CD4-positive, CD25-positive, alpha-beta regulatory T cell (primary cell): ENCODE measurements at regions not wholly inside any gene's neighbourhood (a gene's known extent, or its start where the extent isn't known, plus 50 kb on each side); places are given as distances from the start of the nearest gene placed in this dataset.
A peak's percentile ranks its signal among the peaks of the same experiment; 100 is the strongest.

Experiments used
- ATAC-seq, 2 donors: fragments of 150-1000 bp; cut with Tn5 transposase; one replicate each; pipeline ENCODE4 v1.10.0; 2021; ENCODE audit warnings: low read depth in 2 of 2, moderate number of reproducible peaks in 2 of 2, moderate library complexity in 1 of 2
- DNase-seq, 3 donors: peaks; one replicate each; pipeline versions ENCODE4 v3.0.0 to v3.0.0-alpha.2; 2012 to 2022; ENCODE audit warnings: mixed read lengths in 1 of 3
- H3K27ac ChIP-seq: one replicate; pipeline ENCODE4 v1.7.0; 2013; ENCODE audit warnings: mild to moderate bottlenecking, low read length; ENCODE audit not compliant: insufficient read depth, poor library complexity, severe bottlenecking
- H3K27me3 ChIP-seq: one replicate; pipeline ENCODE4 v1.7.0; 2013; ENCODE audit warnings: low read length; ENCODE audit not compliant: control insufficient read depth, insufficient read depth
- H3K36me3 ChIP-seq: one replicate; pipeline ENCODE4 v1.7.0; 2013; ENCODE audit warnings: mild to moderate bottlenecking, low read length, moderate library complexity; ENCODE audit not compliant: control insufficient read depth, insufficient read depth
- H3K4me1 ChIP-seq: 2 replicates; pipeline ENCODE4 v1.7.0; 2013; ENCODE audit warnings: mild to moderate bottlenecking, low read length; ENCODE audit not compliant: insufficient read depth, control insufficient read depth, poor library complexity, severe bottlenecking
- H3K4me3 ChIP-seq: one replicate; pipeline ENCODE4 v1.7.0; 2013; ENCODE audit warnings: low read depth, mild to moderate bottlenecking, low read length, moderate library complexity
- H3K9me3 ChIP-seq, 2 experiments: 1 replicate in 1 of 2; 2 replicates in 1 of 2; pipeline ENCODE4 v1.7.0; 2013; ENCODE audit warnings: low read length in 2 of 2, mild to moderate bottlenecking in 1 of 2, moderate library complexity in 1 of 2; ENCODE audit not compliant: control insufficient read depth in 2 of 2
- H3K27ac Mint-ChIP-seq, 3 donors: one replicate each; pipeline ENCODE4 v1.8.0; 2020 to 2022; ENCODE audit warnings: mild to moderate bottlenecking in 3 of 3, mixed read lengths in 3 of 3, moderate library complexity in 2 of 3
- H3K27me3 Mint-ChIP-seq: one replicate; pipeline ENCODE4 v1.8.0; 2022; ENCODE audit warnings: mild to moderate bottlenecking, mixed read lengths
- H3K36me3 Mint-ChIP-seq: one replicate; pipeline ENCODE4 v1.8.0; 2020; ENCODE audit warnings: mixed read lengths
- H3K4me1 Mint-ChIP-seq, 4 donors: one replicate each; pipeline ENCODE4 v1.8.0; 2020 to 2022; ENCODE audit warnings: mixed read lengths in 4 of 4, mild to moderate bottlenecking in 1 of 4
- H3K4me3 Mint-ChIP-seq, 4 donors: one replicate each; pipeline ENCODE4 v1.8.0; 2020 to 2022; ENCODE audit warnings: mild to moderate bottlenecking in 4 of 4, mixed read lengths in 4 of 4, moderate library complexity in 3 of 4
- H3K9me3 Mint-ChIP-seq, 7 donors: one replicate each; pipeline ENCODE4 v1.8.0; 2020 to 2022; ENCODE audit warnings: mixed read lengths in 7 of 7, mild to moderate bottlenecking in 3 of 7, moderate library complexity in 2 of 7

DNA sequence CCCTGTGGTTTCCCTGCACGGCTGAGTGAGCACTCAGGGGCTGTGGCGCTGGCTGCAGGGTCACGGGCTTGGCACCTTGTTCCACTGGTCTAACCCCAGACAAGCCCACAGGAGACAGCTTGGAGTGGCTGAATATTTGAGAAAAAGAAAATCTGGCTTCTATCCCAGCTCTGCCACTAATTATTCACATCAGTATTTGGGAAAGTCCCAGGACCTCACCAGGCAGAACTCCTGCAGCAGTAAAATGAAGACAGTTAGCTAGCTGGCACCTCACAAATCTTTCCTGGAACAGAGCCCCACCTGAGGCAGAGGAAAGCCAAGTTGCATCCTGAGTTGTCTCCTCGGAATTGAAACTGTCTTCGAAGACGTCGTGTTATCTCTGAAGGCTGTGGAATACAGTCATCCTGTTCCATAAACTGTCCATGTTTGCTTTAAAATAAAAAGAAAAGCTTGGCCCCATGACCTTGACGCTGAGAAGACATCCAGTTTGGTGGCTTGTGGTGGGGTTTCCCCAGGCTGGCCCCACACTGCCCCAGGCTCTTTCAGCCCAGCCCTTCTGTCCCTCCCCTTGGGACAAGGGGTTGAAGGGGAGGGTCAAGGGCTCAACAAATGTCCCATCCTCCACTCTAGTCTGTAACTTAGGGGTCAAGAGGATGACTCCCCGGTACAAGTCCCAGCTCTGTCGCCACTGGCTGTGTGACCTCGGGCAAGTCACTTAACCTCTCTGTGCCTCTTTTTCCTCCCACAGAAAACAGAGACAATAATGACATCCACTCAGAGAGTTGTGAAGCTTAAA lies 93.8 kb upstream of the TMPRSS2 start:
- H3K4me1 ChIP-seq: no peaks in the 10 kb centered on the region
- H3K27me3 Mint-ChIP-seq: peaks cover 12% of the 10 kb centered on the region
- H3K36me3 ChIP-seq: no peaks in the 10 kb centered on the region
- no peak overlapping the region for H3K27ac Mint-ChIP-seq
- H3K9me3 Mint-ChIP-seq: peaks cover 0 to 1% (median 0%) of the 10 kb centered on the region in 7 donors
- H3K36me3 Mint-ChIP-seq: no peaks in the 10 kb centered on the region
- DNase-seq (no peak), ATAC-seq (no peak)
- peak overlapping the region in 1 of 4 donors; percentile 31 for H3K4me3 Mint-ChIP-seq
- H3K9me3 ChIP-seq: no peaks in the 10 kb centered on the region
- no peaks in the 10 kb centered on the region for H3K27me3 ChIP-seq
- H3K4me3 ChIP-seq: no peak overlapping the region
- H3K4me1 Mint-ChIP-seq: no peaks in the 10 kb centered on the region
- H3K27ac ChIP-seq: no peak overlapping the region

DNA sequence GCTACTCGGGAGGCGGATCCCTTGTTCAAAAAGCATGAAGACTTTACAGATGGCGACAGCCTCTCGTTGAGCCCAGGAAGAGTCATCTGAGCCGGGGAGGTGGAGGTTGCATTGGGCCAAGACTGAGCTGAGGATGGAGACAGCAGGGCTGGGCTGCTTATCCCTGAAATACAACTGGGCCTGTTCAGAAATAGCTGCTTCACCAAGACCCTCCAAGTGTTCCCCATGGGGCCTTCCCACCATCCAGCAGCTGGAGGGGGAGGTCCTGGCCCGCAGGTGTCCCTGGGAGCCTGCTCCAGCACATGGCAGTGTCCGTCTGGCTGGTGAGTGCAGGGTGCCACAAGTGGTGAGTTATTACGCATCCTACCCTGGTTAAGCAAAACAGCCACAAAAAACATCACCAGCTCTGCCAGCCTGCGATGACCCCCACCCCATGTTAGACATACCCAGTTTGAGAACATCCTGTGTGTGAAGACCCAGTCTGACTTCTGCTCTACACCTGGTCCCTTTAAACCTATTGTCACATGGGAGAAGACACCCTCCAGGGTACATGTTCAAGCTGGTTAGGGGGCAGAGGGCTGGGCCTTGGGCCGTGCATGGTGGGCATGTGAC lies 93.1 kb upstream of the TMPRSS2 start:
- no peaks in the 10 kb centered on the region for H3K27me3 ChIP-seq
- H3K9me3 Mint-ChIP-seq: peaks cover 0 to 1% (median 0%) of the 10 kb centered on the region in 7 donors
- no peak overlapping the region for H3K27ac Mint-ChIP-seq
- no peaks in the 10 kb centered on the region for H3K4me1 Mint-ChIP-seq
- H3K4me3 ChIP-seq: no peak overlapping the region
- no peaks in the 10 kb centered on the region for H3K36me3 Mint-ChIP-seq
- DNase-seq (no peak), ATAC-seq (no peak)
- H3K4me3 Mint-ChIP-seq: no peak overlapping the region
- H3K27me3 Mint-ChIP-seq: peaks cover 12% of the 10 kb centered on the region
- H3K9me3 ChIP-seq: no peaks in the 10 kb centered on the region
- H3K36me3 ChIP-seq: no peaks in the 10 kb centered on the region
- H3K27ac ChIP-seq: no peak overlapping the region
- H3K4me1 ChIP-seq: no peaks in the 10 kb centered on the region

DNA sequence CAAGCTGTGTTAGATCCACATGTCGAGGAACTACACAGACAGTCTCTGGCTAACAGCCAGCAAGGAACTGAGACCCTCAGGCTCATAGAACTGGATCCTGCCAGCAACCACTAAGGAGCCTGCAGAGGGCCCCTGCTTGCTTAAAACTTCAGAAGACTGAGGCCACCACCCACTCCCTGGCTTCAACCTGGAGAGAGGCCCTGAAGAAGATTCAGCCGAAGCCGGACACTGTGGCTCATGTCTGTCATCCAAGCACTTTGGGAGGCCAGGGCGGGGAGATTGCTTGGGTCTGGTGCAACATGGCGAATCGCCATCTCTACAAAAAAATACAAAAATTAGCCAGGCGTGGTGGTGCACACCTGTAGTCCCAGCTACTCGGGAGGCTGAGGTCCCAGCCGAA lies 92.6 kb upstream of the TMPRSS2 start:
- no peak overlapping the region for H3K27ac ChIP-seq
- H3K36me3 ChIP-seq: no peaks in the 10 kb centered on the region
- Mint-ChIP-seq H3K9me3 (peaks cover 0 to 1% (median 0%) of the 10 kb centered on the region in 7 donors), H3K36me3 (no peaks in the 10 kb centered on the region), H3K27me3 (peaks cover 12% of the 10 kb centered on the region), H3K4me3 (peak overlapping the region in 1 of 4 donors; percentile 34), H3K27ac (no peak overlapping the region), H3K4me1 (no peaks in the 10 kb centered on the region)
- ATAC-seq (no peak), DNase-seq (no peak)
- no peaks in the 10 kb centered on the region for H3K4me1 ChIP-seq
- H3K27me3 ChIP-seq: no peaks in the 10 kb centered on the region
- no peak overlapping the region for H3K4me3 ChIP-seq
- no peaks in the 10 kb centered on the region for H3K9me3 ChIP-seq

DNA sequence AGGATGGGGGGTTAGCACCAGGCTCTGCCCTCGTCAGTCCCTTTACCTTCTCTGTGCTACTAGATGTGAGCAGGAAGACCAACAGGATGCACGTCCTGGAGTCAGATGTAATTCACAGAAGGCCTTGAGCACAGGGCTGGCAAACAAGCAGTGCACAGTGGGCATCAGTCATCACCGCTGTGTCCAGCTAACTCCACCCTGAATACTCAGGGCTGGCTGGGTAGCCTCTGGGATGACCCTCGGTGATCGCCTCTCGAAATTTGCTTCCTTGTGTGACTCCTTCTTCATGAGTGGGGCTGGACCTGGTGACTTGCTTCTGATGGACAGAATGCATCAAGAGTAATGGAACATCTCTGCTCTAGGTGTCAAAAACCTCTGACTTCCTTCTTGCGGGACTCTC lies 92.2 kb upstream of the TMPRSS2 start:
- no peaks in the 10 kb centered on the region for H3K27me3 ChIP-seq
- H3K36me3 ChIP-seq: no peaks in the 10 kb centered on the region
- H3K27ac Mint-ChIP-seq: no peak overlapping the region
- no peaks in the 10 kb centered on the region for H3K9me3 ChIP-seq
- peaks cover 12% of the 10 kb centered on the region for H3K27me3 Mint-ChIP-seq
- ATAC-seq (no peak), DNase-seq (no peak)
- no peak overlapping the region for H3K27ac ChIP-seq
- no peaks in the 10 kb centered on the region for H3K4me1 Mint-ChIP-seq
- H3K4me1 ChIP-seq: no peaks in the 10 kb centered on the region
- H3K4me3 Mint-ChIP-seq: no peak overlapping the region
- H3K36me3 Mint-ChIP-seq: no peaks in the 10 kb centered on the region
- peaks cover 0 to 1% (median 0%) of the 10 kb centered on the region in 7 donors for H3K9me3 Mint-ChIP-seq
- no peak overlapping the region for H3K4me3 ChIP-seq

DNA sequence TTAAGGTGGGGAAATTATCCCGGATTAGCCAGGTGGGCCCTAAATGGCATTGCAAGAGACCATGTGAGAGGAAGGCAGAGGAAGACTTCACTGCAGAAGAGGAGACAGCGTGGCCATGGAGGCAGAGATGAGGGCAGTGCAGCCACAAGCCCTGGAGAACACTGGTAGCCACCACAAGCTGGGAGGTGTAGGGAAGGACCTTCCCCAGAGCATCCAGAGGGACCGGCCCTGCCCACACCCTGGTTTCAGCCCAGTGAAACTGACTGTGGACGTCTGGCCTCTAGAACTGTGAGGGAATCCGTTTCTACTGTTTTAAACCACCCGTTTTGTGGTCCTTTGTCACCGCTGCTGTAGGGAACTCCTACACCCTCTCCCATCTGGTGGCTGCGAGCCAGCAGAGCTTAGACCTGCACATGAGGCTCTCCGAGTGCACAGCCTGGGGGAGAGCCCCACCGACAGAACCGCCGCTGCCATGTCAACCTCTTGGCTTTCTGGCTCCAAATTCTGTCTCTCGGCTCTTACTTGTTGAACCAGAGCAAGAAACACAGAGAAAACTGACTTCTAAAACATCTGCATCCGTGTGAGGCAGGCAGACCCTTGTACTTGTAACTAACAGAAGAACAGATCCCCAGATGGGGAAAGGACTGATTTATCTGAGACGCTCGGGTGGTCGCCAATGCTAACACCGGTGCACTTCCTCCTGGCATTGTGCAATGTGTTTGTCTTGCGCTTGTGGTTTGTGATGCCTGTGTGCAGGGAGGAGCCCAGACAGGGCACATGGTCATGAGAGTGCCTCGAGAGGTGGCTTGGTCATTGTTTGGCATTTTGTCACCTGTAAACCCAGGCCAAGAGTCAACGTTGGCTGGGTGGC lies 90.8 kb upstream of the TMPRSS2 start:
- H3K36me3 Mint-ChIP-seq: no peaks in the 10 kb centered on the region
- H3K27ac Mint-ChIP-seq: no peak overlapping the region
- peaks cover 19% of the 10 kb centered on the region for H3K27me3 Mint-ChIP-seq

DNA sequence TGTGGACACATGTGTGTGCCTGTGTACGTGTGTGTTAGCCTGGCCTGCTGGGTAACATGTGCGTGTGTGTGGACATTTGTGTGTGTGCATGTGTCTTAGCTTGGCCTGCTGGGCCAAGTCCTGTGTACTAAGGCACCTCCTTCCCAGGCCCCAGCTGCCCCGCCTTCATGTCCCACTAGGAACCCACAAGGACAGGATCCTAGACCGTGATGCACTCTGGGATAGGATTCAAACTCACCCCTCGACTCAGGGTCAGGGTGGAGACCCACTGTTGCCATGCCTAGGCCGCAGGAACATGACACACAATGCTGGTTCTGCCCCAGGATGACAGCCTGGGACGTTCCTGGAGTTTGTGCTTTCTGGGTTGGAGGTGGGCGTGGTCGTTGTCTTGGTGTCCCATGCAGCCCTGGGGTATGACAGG lies 89.9 kb upstream of the TMPRSS2 start:
- Mint-ChIP-seq H3K27ac (no peak overlapping the region), H3K9me3 (no peaks in the 10 kb centered on the region)
- H3K27ac ChIP-seq: no peak overlapping the region

More for the DNA sequence above, 90.8 kb upstream of the TMPRSS2 start:
- no peaks in the 10 kb centered on the region for H3K9me3 ChIP-seq
- no peaks in the 10 kb centered on the region for H3K4me1 ChIP-seq
- H3K4me3 ChIP-seq: no peak overlapping the region
- Mint-ChIP-seq H3K4me1 (no peaks in the 10 kb centered on the region), H3K9me3 (no peaks in the 10 kb centered on the region), H3K4me3 (no peak overlapping the region)
- H3K27me3 ChIP-seq: no peaks in the 10 kb centered on the region
- DNase-seq: no peak
- no peak overlapping the region for H3K27ac ChIP-seq
- no peaks in the 10 kb centered on the region for H3K36me3 ChIP-seq
- ATAC-seq: no peak

DNA sequence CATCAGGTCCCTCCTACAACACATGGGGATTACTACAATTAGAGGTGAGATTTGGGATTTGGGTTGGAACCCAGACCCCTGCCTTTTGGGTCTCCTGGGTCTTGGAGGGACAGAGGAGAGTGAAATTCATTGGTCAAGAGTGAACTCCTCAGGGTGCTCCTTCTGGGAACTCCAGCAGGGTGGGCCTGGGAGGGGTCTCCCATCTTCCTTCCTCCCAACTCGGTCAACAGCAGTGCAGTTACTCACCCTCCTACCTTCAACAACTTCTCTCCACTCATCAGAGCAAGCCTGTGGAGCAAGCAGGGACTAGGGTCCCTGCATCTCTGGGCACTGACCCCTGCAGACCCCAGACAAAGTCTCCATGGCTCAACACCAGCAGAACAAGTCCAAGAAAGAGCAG lies 89.3 kb upstream of the TMPRSS2 start:
- no peaks in the 10 kb centered on the region for H3K9me3 ChIP-seq
- H3K4me3 ChIP-seq: no peak overlapping the region
- Mint-ChIP-seq H3K4me3 (no peak overlapping the region), H3K4me1 (no peaks in the 10 kb centered on the region), H3K27ac (no peak overlapping the region), H3K36me3 (no peaks in the 10 kb centered on the region), H3K27me3 (peaks cover 16% of the 10 kb centered on the region), H3K9me3 (no peaks in the 10 kb centered on the region)
- no peaks in the 10 kb centered on the region for H3K27me3 ChIP-seq
- H3K4me1 ChIP-seq: no peaks in the 10 kb centered on the region
- H3K27ac ChIP-seq: no peak overlapping the region
- ATAC-seq (no peak), DNase-seq (no peak)
- no peaks in the 10 kb centered on the region for H3K36me3 ChIP-seq

More for the DNA sequence above, 89.9 kb upstream of the TMPRSS2 start:
- no peak overlapping the region for H3K4me3 Mint-ChIP-seq
- no peaks in the 10 kb centered on the region for H3K9me3 ChIP-seq
- no peaks in the 10 kb centered on the region for H3K4me1 Mint-ChIP-seq
- no peaks in the 10 kb centered on the region for H3K36me3 ChIP-seq
- ATAC-seq (no peak), DNase-seq (no peak)
- no peaks in the 10 kb centered on the region for H3K27me3 ChIP-seq
- no peak overlapping the region for H3K4me3 ChIP-seq
- no peaks in the 10 kb centered on the region for H3K4me1 ChIP-seq
- no peaks in the 10 kb centered on the region for H3K36me3 Mint-ChIP-seq
- H3K27me3 Mint-ChIP-seq: peaks cover 16% of the 10 kb centered on the region
